ENCODE measurements at regions not wholly inside any gene's neighbourhood (a gene's known extent, or its start where the extent isn't known, plus 50 kb on each side); places are given as distances from the start of the nearest gene placed in this dataset.
"Not testable (repeated sequence)": the region's sequence is repeated elsewhere in the genome, so short reads cannot be mapped to it uniquely, and the experiment has no call there.

DNA sequence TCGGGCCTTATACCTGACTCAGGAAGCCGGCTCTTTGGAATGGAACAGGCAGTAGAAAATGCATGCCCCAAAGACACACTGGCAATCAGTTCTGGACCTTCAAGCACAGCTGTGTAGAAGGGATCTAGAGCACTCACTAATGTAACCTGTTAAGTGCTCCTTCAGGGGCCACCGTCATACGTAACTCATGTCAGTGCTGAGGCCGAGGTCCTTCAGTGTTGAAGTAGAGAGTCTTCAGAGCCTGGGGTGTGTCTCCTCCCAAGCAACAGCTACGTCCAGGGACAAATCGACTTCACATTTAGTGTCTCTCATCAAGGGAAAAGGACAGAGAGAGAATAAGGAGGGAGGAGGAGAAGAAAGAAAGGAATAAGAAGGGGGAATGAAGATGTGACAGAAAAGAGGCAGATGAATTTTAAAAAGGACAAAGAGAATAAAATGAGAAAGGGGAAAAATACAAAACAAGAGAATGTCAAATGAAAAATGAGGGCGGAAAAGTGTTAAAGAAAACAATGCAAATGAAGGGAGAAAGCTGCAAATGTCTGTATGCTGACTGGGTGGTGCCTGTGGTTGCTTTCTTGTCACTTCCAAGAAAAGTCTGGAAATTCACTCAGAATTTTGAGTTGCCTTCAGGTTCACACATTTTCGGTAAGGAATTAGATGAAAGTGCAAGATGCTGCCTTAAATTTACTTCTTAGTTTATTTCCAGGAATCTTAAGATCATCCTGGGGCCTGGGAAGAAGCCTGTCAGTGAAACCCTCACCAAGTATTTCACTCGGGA is 989.4 kb downstream of the GRID1 start:
- Mint-ChIP-seq H3K4me1 (no peaks in the 10 kb centered on the region), H3K9me3 (no peaks in the 10 kb centered on the region), H3K27me3 (no peaks in the 10 kb centered on the region), H3K4me3 (no peak overlapping the region), H3K36me3 (ENCODE audit: low read depth) (no peaks in the 10 kb centered on the region), H3K27ac (no peak overlapping the region)
- DNase-seq = no peak
- POLR2A ChIA-PET = no interaction called here
- CTCF ChIA-PET = no interaction called here

DNA sequence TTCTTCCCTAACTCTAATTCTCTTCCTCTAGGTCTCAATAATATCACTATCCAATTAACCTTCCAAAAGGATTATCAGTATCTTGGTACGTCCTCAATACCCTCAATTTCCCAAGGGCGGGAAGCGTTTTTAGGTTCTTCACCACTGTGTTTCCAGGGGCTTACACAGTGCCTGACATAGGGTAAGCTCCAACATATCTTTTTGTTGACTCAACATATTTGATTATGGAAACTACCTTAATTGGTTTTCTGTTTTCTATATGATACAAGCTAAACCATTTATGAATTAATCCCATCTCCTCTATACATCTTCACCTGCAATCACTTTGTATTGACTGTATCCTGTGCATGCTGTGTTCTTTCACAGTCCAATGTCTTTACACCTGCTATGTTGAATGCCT is 987.3 kb downstream of the GRID1 start:
- no peak for DNase-seq
- H3K27ac Mint-ChIP-seq = no peak overlapping the region
- H3K4me1 Mint-ChIP-seq = no peaks in the 10 kb centered on the region
- ChIA-PET CTCF (no interaction called here), POLR2A (no interaction called here)
- H3K4me3 Mint-ChIP-seq = no peak overlapping the region
- no peaks in the 10 kb centered on the region for H3K27me3 Mint-ChIP-seq
- no peaks in the 10 kb centered on the region for H3K9me3 Mint-ChIP-seq
- no peaks in the 10 kb centered on the region for H3K36me3 Mint-ChIP-seq (ENCODE audit: low read depth)

DNA sequence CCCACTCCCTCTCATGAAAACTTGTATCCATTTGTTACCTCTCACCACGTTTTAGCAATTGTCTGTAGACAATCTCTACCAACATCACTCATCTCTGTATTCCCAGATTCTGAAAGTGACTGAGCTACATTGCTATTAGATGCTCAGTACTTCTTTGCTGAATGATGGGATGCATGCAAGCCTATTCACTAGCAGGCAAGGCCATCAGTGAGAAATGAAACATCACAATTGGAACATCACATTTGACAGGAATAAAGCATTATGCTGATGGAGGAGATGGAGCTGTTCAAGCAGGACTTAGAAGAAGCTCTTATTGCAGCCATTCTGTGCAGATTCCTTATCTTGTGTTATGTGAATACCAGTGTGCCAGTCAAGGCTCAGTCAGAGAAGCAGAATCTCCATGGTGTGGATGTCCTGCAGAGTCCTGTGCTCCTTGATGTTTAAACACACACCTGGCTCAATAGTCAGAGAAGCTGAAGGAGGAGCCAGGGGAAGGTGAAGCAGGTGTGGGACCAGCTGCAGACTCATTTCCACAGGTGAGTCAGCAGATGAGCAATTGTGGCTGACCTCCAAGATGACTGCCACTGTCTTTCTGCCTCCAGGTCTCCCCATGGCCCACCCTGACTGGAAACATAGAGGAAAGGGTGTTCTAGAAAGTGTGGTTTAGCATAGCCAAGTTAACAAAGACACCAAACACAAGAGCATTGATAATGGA is 965.5 kb downstream of the GRID1 start:
- H3K9me3 Mint-ChIP-seq = no peaks in the 10 kb centered on the region
- ChIA-PET CTCF (no interaction called here), POLR2A (no interaction called here)
- peaks cover 2% of the 10 kb centered on the region for H3K27me3 Mint-ChIP-seq
- DNase-seq = no peak
- no peak overlapping the region for H3K27ac Mint-ChIP-seq
- H3K36me3 Mint-ChIP-seq (ENCODE audit: low read depth) = no peaks in the 10 kb centered on the region
- H3K4me1 Mint-ChIP-seq = no peaks in the 10 kb centered on the region
- no peak overlapping the region for H3K4me3 Mint-ChIP-seq

DNA sequence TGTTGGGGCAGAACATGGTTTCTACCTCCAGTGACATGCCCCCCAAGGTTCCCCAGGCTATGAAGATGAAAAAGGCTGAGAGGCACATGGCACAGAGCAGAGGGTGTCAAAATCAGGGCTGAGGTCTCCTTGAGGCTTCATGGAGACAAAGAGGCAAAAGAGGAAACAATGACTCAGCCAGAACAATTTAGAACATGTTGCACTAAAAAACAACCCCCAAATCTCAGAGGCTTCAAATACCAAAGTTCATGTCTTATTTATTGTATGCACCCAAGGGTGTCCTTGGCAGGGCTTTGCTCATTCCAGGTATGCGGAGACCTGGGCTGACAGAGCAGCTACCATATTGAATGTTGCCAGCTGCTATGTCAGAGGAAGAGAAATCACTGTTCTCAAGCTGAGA is 964.1 kb downstream of the GRID1 start:
- Mint-ChIP-seq H3K27me3 (peaks cover 2% of the 10 kb centered on the region), H3K4me1 (no peaks in the 10 kb centered on the region), H3K27ac (no peak overlapping the region), H3K9me3 (no peaks in the 10 kb centered on the region), H3K36me3 (ENCODE audit: low read depth) (no peaks in the 10 kb centered on the region), H3K4me3 (no peak overlapping the region)
- no peak for DNase-seq
- CTCF ChIA-PET = no interaction called here
- POLR2A ChIA-PET = no interaction called here

DNA sequence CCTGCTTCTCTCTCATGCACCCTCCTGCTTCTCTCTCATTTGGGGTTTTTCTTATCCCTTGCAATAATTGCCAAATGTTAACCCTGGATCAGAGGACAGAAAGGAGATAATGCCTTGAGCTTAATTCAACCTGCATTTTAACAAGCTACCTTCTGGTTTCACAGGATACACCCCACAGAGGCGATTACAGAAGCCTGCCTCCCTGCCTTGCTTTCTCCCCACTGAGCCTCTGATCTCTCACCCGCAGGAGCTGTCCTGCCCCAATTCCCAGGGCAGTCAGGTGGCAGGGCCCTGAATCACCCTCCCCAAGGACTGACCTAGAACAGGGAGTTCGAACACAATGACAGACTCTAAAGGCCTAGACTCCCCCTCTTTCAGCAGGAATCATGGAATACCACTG is 959.5 kb downstream of the GRID1 start:
- H3K4me1 Mint-ChIP-seq = no peaks in the 10 kb centered on the region
- H3K27ac Mint-ChIP-seq = no peak overlapping the region
- no peak overlapping the region for H3K4me3 Mint-ChIP-seq
- H3K9me3 Mint-ChIP-seq = no peaks in the 10 kb centered on the region
- H3K27me3 Mint-ChIP-seq = no peaks in the 10 kb centered on the region
- POLR2A ChIA-PET = no interaction called here
- DNase-seq = no peak
- CTCF ChIA-PET = no interaction called here
- no peaks in the 10 kb centered on the region for H3K36me3 Mint-ChIP-seq (ENCODE audit: low read depth)

DNA sequence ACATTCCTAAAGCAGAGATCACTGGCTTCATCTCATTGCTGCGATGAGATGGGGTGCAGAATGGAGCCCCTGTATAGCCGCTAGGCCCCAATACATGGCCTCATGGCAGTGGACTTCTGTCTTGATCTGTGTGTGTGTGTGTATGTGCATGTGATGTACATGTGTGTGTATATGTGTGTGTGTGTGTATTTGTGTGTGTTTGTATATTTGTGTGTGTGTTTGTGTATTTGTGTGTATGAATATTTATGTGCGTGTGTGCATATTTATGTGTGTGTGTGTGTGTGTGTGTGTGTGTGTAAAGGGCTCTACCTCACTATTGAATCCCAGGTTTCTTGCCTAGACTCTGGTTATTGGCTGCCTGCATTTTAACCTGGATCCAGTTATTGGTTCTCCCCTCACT is 958.2 kb downstream of the GRID1 start:
- H3K9me3 Mint-ChIP-seq = no peaks in the 10 kb centered on the region
- H3K27ac Mint-ChIP-seq = no peak overlapping the region
- H3K27me3 Mint-ChIP-seq = no peaks in the 10 kb centered on the region
- no peaks in the 10 kb centered on the region for H3K4me1 Mint-ChIP-seq
- H3K4me3 Mint-ChIP-seq = no peak overlapping the region
- CTCF ChIA-PET = no interaction called here
- no peak for DNase-seq
- no peaks in the 10 kb centered on the region for H3K36me3 Mint-ChIP-seq (ENCODE audit: low read depth)
- POLR2A ChIA-PET = no interaction called here

DNA sequence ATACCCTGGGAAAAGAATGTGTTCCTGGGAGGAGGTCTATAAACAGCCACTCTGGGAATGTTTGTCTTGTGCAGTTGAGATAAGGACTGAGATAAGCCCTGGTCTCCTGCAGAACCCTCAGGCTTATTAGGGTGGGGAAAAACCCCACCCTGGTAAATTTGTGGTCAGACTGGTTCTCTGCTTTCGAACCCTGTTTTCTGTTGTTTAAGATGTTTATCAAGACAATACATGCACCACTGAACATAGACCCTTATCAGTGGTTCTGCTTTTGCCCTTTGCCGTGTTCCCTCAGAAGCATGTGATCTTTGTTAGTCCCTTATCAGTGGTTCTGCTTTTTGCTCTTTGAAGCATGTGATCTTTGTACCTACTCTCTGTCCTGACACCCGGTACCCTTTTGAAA is 956.0 kb downstream of the GRID1 start:
- H3K9me3 Mint-ChIP-seq; H3K36me3 Mint-ChIP-seq (ENCODE audit: low read depth); DNase-seq; H3K4me1 Mint-ChIP-seq; POLR2A ChIA-PET; H3K27ac Mint-ChIP-seq; H3K4me3 Mint-ChIP-seq; H3K27me3 Mint-ChIP-seq; CTCF ChIA-PET: not testable (repeated sequence)

DNA sequence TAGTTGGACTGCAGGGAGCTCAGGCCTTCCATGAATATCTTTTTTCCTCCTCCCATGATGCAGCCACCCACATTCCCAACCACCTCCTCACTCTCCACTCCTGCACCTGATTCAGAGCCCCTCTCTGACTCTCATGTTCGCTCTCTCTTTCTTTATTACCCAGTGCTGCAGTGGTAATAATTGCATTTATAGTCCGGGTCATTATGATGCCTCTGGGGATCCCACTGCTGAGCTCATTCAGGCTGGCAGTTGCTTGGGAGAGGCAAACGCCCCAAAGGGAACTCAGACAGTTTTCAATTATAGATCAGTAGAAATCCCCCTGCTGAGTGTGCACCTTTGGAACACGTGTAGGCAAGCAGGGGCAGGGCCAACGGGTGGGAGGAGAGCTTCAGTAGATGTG is 953.0 kb downstream of the GRID1 start:
- Mint-ChIP-seq H3K27me3 (no peaks in the 10 kb centered on the region), H3K4me1 (no peaks in the 10 kb centered on the region), H3K4me3 (no peak overlapping the region), H3K27ac (no peak overlapping the region), H3K36me3 (ENCODE audit: low read depth) (no peaks in the 10 kb centered on the region), H3K9me3 (no peaks in the 10 kb centered on the region)
- no peak for DNase-seq
- ChIA-PET CTCF (no interaction called here), POLR2A (no interaction called here)

DNA sequence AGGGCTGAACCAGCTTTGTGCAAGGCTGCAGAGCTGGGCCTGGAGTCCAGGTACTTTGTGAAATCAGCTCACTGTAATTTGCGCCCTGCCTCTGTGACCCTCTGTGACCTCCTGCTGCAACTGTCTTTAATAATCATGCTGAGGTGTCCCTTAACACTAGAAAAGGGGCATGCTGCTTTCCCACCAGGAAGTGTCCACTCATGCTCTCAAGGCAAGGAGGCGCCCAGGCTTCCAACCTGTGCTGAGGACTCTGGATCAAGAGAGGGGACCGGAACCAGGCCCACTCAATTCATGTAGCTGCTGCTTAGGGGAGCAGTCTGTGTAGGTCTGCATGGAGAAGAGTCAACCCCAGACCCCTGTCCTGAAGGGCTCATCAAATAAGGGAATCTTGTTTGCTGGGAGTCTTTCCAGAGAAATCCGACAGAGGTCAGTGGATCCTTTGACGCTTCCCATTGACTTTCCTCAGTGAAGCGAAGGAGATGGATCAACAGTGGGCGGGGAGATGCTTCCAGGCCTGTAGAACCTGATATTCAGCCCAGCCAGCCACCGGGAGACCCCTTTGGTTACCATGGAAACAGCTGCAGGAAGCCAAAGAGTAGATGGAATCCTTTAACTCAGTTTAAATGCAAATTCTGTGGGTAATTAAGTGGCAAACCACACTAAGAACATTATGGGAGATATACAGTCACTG is 945.9 kb downstream of the GRID1 start:
- H3K36me3 Mint-ChIP-seq (ENCODE audit: low read depth) = no peaks in the 10 kb centered on the region
- no peaks in the 10 kb centered on the region for H3K9me3 Mint-ChIP-seq
- POLR2A ChIA-PET = no interaction called here
- no peaks in the 10 kb centered on the region for H3K4me1 Mint-ChIP-seq
- no peak for DNase-seq
- no peak overlapping the region for H3K27ac Mint-ChIP-seq
- no peaks in the 10 kb centered on the region for H3K27me3 Mint-ChIP-seq
- H3K4me3 Mint-ChIP-seq = no peak overlapping the region
- CTCF ChIA-PET = no interaction called here

DNA sequence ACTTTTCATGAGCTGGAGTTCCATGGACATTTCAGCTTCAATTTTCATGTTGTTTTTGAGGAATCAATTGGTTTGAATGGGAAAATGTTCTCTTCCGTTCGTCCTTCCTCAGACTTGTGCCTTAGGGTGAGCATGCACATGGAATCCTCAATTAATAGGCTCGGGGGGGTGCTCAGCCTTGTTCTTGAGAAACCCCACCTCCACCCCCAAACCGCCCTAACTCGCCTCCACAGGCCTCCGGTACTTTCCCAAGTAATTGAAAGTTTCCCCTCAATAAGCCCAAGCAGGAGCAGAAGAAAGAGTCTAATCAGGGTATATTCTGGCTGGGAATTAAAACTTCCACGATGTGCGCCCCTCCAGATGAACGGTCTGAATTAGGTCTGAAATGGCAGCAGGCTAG is 945.2 kb downstream of the GRID1 start:
- H3K4me1 Mint-ChIP-seq = no peaks in the 10 kb centered on the region
- no peaks in the 10 kb centered on the region for H3K27me3 Mint-ChIP-seq
- no peak overlapping the region for H3K4me3 Mint-ChIP-seq
- CTCF ChIA-PET = no interaction called here
- H3K27ac Mint-ChIP-seq = no peak overlapping the region
- POLR2A ChIA-PET = no interaction called here
- no peaks in the 10 kb centered on the region for H3K9me3 Mint-ChIP-seq
- no peaks in the 10 kb centered on the region for H3K36me3 Mint-ChIP-seq (ENCODE audit: low read depth)
- DNase-seq = no peak

DNA sequence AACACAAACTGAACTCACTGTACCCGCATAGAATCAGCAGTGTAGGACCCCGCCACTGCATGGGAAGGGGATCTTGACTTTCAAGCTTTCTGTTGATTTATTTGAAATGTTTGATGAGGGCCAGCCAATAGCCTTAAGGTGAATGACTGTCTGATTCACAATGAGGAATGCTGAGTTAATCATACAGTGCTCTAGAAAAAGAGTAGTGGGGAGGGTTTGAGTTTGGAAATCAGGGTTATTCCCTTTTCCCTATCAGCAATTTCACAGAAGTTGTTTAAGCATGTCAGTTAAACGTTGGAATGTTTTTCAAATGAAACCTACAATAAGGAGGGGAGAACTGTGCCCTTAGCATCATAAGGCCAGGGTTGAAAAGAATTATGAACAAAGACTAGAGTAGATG is 937.5 kb downstream of the GRID1 start:
- H3K9me3 Mint-ChIP-seq = no peaks in the 10 kb centered on the region
- H3K27ac Mint-ChIP-seq = no peak overlapping the region
- H3K4me3 Mint-ChIP-seq = no peak overlapping the region
- no peaks in the 10 kb centered on the region for H3K27me3 Mint-ChIP-seq
- ChIA-PET CTCF (no interaction called here), POLR2A (no interaction called here)
- no peak for DNase-seq
- H3K36me3 Mint-ChIP-seq (ENCODE audit: low read depth) = no peaks in the 10 kb centered on the region
- H3K4me1 Mint-ChIP-seq = no peaks in the 10 kb centered on the region

DNA sequence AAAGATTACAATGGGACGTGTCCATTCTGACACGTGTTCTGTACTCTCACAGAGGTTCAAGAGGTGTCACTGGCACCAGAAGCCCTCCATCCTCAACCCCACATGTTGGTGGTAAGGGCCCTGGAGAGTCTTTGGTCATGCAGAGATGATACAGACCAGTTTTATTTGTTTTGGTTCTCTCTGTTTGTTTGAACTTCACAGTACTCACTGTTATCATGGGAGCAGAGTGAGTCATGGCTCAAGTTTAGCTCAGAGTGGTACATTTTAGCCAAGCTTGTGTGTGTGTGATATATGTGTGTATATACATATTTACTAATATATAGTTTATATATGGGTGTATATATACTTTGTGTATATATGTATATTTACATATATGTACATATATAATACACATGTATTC is 935.6 kb downstream of the GRID1 start:
- CTCF ChIA-PET = no interaction called here
- no peaks in the 10 kb centered on the region for H3K36me3 Mint-ChIP-seq (ENCODE audit: low read depth)
- no peaks in the 10 kb centered on the region for H3K4me1 Mint-ChIP-seq
- POLR2A ChIA-PET = no interaction called here
- DNase-seq = no peak
- no peaks in the 10 kb centered on the region for H3K9me3 Mint-ChIP-seq
- H3K4me3 Mint-ChIP-seq = no peak overlapping the region
- H3K27ac Mint-ChIP-seq = no peak overlapping the region
- no peaks in the 10 kb centered on the region for H3K27me3 Mint-ChIP-seq

DNA sequence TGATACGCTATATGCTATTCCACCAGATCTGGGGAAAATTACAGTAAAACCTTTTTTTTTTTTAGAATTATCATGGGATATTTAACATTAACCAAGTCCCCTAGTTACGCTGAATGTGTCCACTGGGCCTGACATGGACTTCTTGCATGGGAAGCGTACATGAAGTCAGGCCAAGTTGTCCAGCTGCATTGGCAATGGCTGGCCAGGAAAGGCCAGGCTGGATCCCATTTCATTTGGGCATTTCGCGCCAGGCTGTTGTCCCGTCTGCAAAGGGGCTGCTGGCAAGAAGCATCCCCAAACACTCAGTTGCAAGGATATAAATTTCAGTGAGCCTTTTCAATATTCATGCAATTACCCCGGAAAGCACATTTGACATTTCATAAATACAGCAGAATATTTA is 933.3 kb downstream of the GRID1 start:
- ChIA-PET POLR2A (no interaction called here), CTCF (no interaction called here)
- Mint-ChIP-seq H3K27me3 (no peaks in the 10 kb centered on the region), H3K4me1 (no peaks in the 10 kb centered on the region), H3K9me3 (no peaks in the 10 kb centered on the region), H3K27ac (no peak overlapping the region), H3K4me3 (no peak overlapping the region), H3K36me3 (ENCODE audit: low read depth) (no peaks in the 10 kb centered on the region)
- DNase-seq = no peak

DNA sequence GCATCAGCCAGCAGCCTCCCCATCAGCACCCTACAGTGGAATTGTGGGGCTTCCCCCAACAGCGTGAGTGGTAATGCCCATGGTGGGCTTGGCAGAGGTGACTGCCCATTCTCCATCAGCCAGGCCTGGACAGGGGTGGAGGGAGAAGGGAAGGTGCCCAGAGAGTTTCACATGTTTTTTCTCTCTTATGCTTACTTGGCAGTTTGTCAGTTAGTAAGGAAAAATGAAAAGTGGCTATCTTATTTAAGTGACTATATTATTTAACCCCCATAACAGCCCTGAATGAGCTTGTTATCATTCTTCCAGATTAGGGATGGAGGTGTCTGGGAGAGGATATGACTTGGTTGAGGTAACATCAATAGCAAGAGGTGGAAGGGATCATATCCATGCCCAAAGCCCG is 921.7 kb downstream of the GRID1 start:
- no peak overlapping the region for H3K27ac Mint-ChIP-seq
- no peaks in the 10 kb centered on the region for H3K36me3 Mint-ChIP-seq (ENCODE audit: low read depth)
- no peaks in the 10 kb centered on the region for H3K27me3 Mint-ChIP-seq
- H3K4me3 Mint-ChIP-seq = no peak overlapping the region
- no peaks in the 10 kb centered on the region for H3K4me1 Mint-ChIP-seq
- no peaks in the 10 kb centered on the region for H3K9me3 Mint-ChIP-seq
- DNase-seq = no peak
- ChIA-PET CTCF (no interaction called here), POLR2A (no interaction called here)

All from activated CD4-positive, alpha-beta T cell treated with anti-CD3 and anti-CD28 coated beads, Interleukin-2, amount 10 ng/mL, durations not matched to agents 7 days and 5 days (primary cell).